GM12878 (cell line): ENCODE measurements at regions not wholly inside any gene's neighbourhood (a gene's known extent, or its start where the extent isn't known, plus 50 kb on each side); places are given as distances from the start of the nearest gene placed in this dataset.

Experiments
- ATAC-seq: fragments of 200-7000 bp; cut with Tn5 transposase; 3 replicates; pipeline ENCODE4 v1.9.1; 2020; ENCODE audit warnings: mild to moderate bottlenecking, moderate library complexity
- BruUV-seq: library from RNA; stranded (reverse); fragments of 400-500 nt; replicated peaks from 2 replicates; lab custom pipeline; 2021; lab: Mats Ljungman, UMichigan
- CTCF ChIA-PET: fragments of 300-600 bp; sonication (Branson Sonifier 250); formaldehyde crosslinking; extraction: SDS; loops from one replicate; lab custom pipeline; 2021; ENCODE audit warnings: inconsistent platforms; lab: Yijun Ruan, JAX
- POLR2A ChIA-PET: fragments of 350-600 bp; formaldehyde crosslinking; extraction: SDS; loops from one replicate; lab custom pipeline; 2021; ENCODE audit warnings: inconsistent platforms; lab: Charles Lee
- RAD21 ChIA-PET: fragments of 300-600 bp; sonication (Branson Sonifier 250); formaldehyde crosslinking; loops from one replicate; lab custom pipeline; 2023; ENCODE audit warnings: antibody characterized with exemption; ENCODE audit not compliant: unreplicated experiment; lab: Charles Lee
- SMC1A ChIA-PET: fragments of 300-600 bp; sonication (Branson Sonifier 250); formaldehyde crosslinking; loops from one replicate; lab custom pipeline; 2023; ENCODE audit not compliant: unreplicated experiment, uncharacterized antibody; lab: Charles Lee
- DNase-seq: peaks from one replicate; pipeline ENCODE4 v3.0.0-alpha.2; 2011; ENCODE audit warnings: low read depth, low spot score
- FAIRE-seq: peaks from 3 replicates; lab custom pipeline; 2011; peaks lifted over from hg19 to GRCh38; lab: Jason Lieb, UNC
- H2AFZ ChIP-seq: 2 replicates; pipeline ENCODE4 v1.6.0; 2011; ENCODE audit warnings: low read depth, low read length, control low read depth; ENCODE audit not compliant: control insufficient read depth
- H3K27ac ChIP-seq: 2 replicates; pipeline ENCODE4 v1.5.1; 2011; ENCODE audit warnings: control low read depth; ENCODE audit not compliant: control insufficient read depth, insufficient read depth
- H3K27me3 ChIP-seq, 2 experiments: replicated peaks in 1 of 2; 2 replicates each; pipeline versions ENCODE4 v1.6.0 to v1.6.1; 2011; ENCODE audit warnings: low read length in 1 of 2; ENCODE audit not compliant: control insufficient read depth in 2 of 2, insufficient read depth in 2 of 2
- H3K36me3 ChIP-seq, 2 experiments: 2 replicates each; pipeline ENCODE4 v1.5.1; 2011; ENCODE audit warnings: low read length in 1 of 2; ENCODE audit not compliant: control insufficient read depth in 2 of 2, insufficient read depth in 2 of 2
- H3K4me1 ChIP-seq: 2 replicates; pipeline ENCODE4 v1.6.1; 2011; ENCODE audit warnings: mild to moderate bottlenecking, low read length, moderate library complexity, mixed read lengths; ENCODE audit not compliant: control insufficient read depth, insufficient read depth
- H3K4me2 ChIP-seq: 2 replicates; pipeline ENCODE4 v1.6.0; 2011; ENCODE audit warnings: control low read depth; ENCODE audit not compliant: control insufficient read depth, insufficient read depth
- H3K4me3 ChIP-seq: fragments of 200-600 bp; sonication (generic); 2 replicates; pipeline ENCODE4 v1.5.1; 2016
- H3K79me2 ChIP-seq: 2 replicates; pipeline ENCODE4 v1.6.0; 2011; ENCODE audit warnings: low read length; ENCODE audit not compliant: control insufficient read depth, insufficient read depth
- H3K9ac ChIP-seq: 2 replicates; pipeline ENCODE4 v1.8.0; 2011; ENCODE audit warnings: low read length, control low read depth, mixed read lengths; ENCODE audit not compliant: control insufficient read depth, insufficient read depth
- H3K9me3 ChIP-seq: replicated peaks from 3 replicates; pipeline ENCODE4 v1.5.1; 2011; ENCODE audit warnings: mild to moderate bottlenecking, low read length; ENCODE audit not compliant: control insufficient read depth, insufficient read depth
- H4K20me1 ChIP-seq: 2 replicates; pipeline ENCODE4 v1.6.0; 2011; ENCODE audit not compliant: control insufficient read depth, insufficient read depth
- HCFC1 ChIP-seq: fragments of 150-350 bp; IDR thresholded peaks from 2 replicates; pipeline ENCODE4 v1.6.1; 2014; ENCODE audit warnings: low read length
- HDGF ChIP-seq: fragments of 450-650 bp; IDR thresholded peaks from 2 replicates; pipeline ENCODE4 v1.6.1; 2016; ENCODE audit warnings: antibody characterized with exemption
- IKZF2 ChIP-seq, 2 experiments: fragments of 450-650 bp; IDR thresholded peaks; 2 replicates each; pipeline ENCODE4 v1.6.1; 2017; ENCODE audit warnings: mild to moderate bottlenecking in 2 of 2, moderate library complexity in 2 of 2
- SREBF1 ChIP-seq: IDR thresholded peaks from 2 replicates; pipeline ENCODE4 v1.6.1; 2012; ENCODE audit warnings: mild to moderate bottlenecking, low read length
- STAT3 ChIP-seq: IDR thresholded peaks from 2 replicates; pipeline ENCODE4 v1.6.1; 2011; ENCODE audit warnings: low read depth, low read length, improper control_type of control experiment
- SUPT20H ChIP-seq: IDR thresholded peaks from 2 replicates; pipeline ENCODE4 v1.6.1; 2011; ENCODE audit warnings: low read depth, mild to moderate bottlenecking, low read length, moderate library complexity, borderline replicate concordance; ENCODE audit not compliant: control insufficient read depth
- TBL1XR1 ChIP-seq: IDR thresholded peaks from 2 replicates; pipeline ENCODE4 v1.6.1; 2012; ENCODE audit warnings: low read depth, low read length, improper control_type of control experiment
- ZZZ3 ChIP-seq: IDR thresholded peaks from 2 replicates; pipeline ENCODE4 v1.6.1; 2011; ENCODE audit warnings: low read depth; ENCODE audit not compliant: control insufficient read depth, insufficient read length
- WGBS: methylation state at CpG from one replicate; pipeline ENCODE4 v1.1.6; 2016; ENCODE audit warnings: low lambda C conversion rate; ENCODE audit not compliant: insufficient replicate concordance, insufficient coverage; ENCODE audit errors: missing lambda C conversion rate; 5-methylcytosine and 5-hydroxymethylcytosine counted together
- in situ Hi-C: fragments of 300-500 bp; cut with MboI; formaldehyde crosslinking; loops from 9 replicates; pipeline ENCODE4 v1.14.3; 2018; ENCODE audit warnings: mixed read lengths
- intact Hi-C: fragments of 100-400 bp; cut with micrococcal nuclease; formaldehyde crosslinking; loops from one replicate; pipeline ENCODE4 v1.14.2; 2022; ENCODE audit not compliant: unreplicated experiment
- TF ChIP-seq, protein P1 (sequence below): fragments of 450-650 bp; IDR thresholded peaks from 2 replicates; pipeline ENCODE4 v1.6.1; 2016; ENCODE audit warnings: mild to moderate bottlenecking
- TF ChIP-seq, protein P2 (sequence below): IDR thresholded peaks from 2 replicates; pipeline ENCODE4 v1.6.1; 2012; ENCODE audit warnings: low read depth, low read length, improper control_type of control experiment
- TF ChIP-seq, protein P3 (sequence below): fragments of 450-650 bp; conservative IDR thresholded peaks from 2 replicates; pipeline ENCODE4 v1.6.1; 2017; ENCODE audit warnings: mild to moderate bottlenecking, moderate library complexity

DNA sequence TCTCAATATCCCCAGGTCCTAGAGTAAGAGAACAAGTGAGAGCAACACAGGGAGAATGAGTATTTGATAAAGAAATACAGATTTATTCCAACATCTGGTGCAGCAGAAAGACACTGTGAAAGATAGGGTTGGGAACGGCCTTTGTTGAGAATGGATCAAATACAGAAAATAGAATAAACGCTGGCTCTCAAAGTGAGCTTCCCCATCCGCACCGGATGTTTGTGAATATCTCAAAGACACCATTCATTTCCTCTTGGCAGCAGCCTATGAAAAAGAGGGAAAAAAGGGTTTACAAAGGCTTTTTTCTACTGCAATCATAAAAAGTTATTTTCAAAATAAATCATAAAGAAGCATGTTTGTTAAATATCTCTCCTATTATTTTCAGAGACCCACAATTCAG lies 279.3 kb downstream of the CASP12 start (continued):
- TF ChIP-seq TBL1XR1 (no peak), STAT3 (no peak), SUPT20H (no peak)
- TF ChIP-seq, all 136 proteins: peak for 0

- no peak overlapping the region for H3K4me2 ChIP-seq
- H3K9ac ChIP-seq, result no peak overlapping the region
- in situ Hi-C loops, result loop anchor here (10.0 kb wide), 1 partner anchor 390 kb away; no protein-coding TSS in a partner anchor
- SMC1A ChIA-PET, result interaction anchor here (2.1 kb wide), 1 partner anchor 8 kb away, joined by 6 read pairs; no protein-coding TSS in a partner anchor
- no peaks in the 10 kb centered on the region for H4K20me1 ChIP-seq
- H2AFZ ChIP-seq, result no peak overlapping the region
- no TSS peak for BruUV-seq
- H3K27me3 ChIP-seq, result no peaks in the 10 kb centered on the region
- TF ChIP-seq ZZZ3 (no peak), HDGF (no peak)
- no peak overlapping the region for H3K27ac ChIP-seq
- no peak overlapping the region for H3K4me3 ChIP-seq
- no peaks in the 10 kb centered on the region for H3K9me3 ChIP-seq
- FAIRE-seq, result no peak
- intact Hi-C loops, result no loop called here
- no peaks in the 10 kb centered on the region for H3K4me1 ChIP-seq
- POLR2A ChIA-PET, result no interaction called here
- WGBS, result 83% methylated on average over 1 of the region's 1 CpG
- CTCF ChIA-PET, result no interaction called here
- H3K79me2 ChIP-seq, result no peaks in the 10 kb centered on the region
- H3K36me3 ChIP-seq, result no peaks in the 10 kb centered on the region
- DNase-seq, result no peak
- RAD21 ChIA-PET, result no interaction called here
- no peak for ATAC-seq
These were observed 283.3 kb downstream of the CASP12 start for GRCh38 chr11:104614961-104615360.

- no peak for ATAC-seq
- 33% methylated on average over 1 of the region's 1 CpG for WGBS
- no peak for FAIRE-seq
- intact Hi-C loops, result no loop called here
- H3K4me1 ChIP-seq, result no peaks in the 10 kb centered on the region
- ChIA-PET POLR2A (no interaction called here), SMC1A (interaction anchor here (1.3 to 2.1 kb wide), 2 partner anchors 9 to 12 kb away, joined by 4 to 6 read pairs; no protein-coding TSS in a partner anchor), CTCF (no interaction called here), RAD21 (no interaction called here)
- in situ Hi-C loops, result loop anchor here (10.0 kb wide), 1 partner anchor 391 kb away; no protein-coding TSS in a partner anchor
- H3K36me3 ChIP-seq, result no peaks in the 10 kb centered on the region
- no peak for DNase-seq
- no peak overlapping the region for H3K9ac ChIP-seq
- no peak overlapping the region for H3K4me2 ChIP-seq
- H4K20me1 ChIP-seq, result no peaks in the 10 kb centered on the region
- H3K4me3 ChIP-seq, result no peak overlapping the region
- no peak overlapping the region for H2AFZ ChIP-seq
- no peaks in the 10 kb centered on the region for H3K9me3 ChIP-seq
- H3K27me3 ChIP-seq, result no peaks in the 10 kb centered on the region
- BruUV-seq, result no TSS peak
- no peak overlapping the region for H3K27ac ChIP-seq
- no peaks in the 10 kb centered on the region for H3K79me2 ChIP-seq
- TF ChIP-seq IKZF2 (IDR thresholded peaks at IDR 0.05) (no peak), HCFC1 (no peak), ZZZ3 (no peak), SREBF1 (no peak), STAT3 (no peak)
- TF ChIP-seq, protein P1, sequence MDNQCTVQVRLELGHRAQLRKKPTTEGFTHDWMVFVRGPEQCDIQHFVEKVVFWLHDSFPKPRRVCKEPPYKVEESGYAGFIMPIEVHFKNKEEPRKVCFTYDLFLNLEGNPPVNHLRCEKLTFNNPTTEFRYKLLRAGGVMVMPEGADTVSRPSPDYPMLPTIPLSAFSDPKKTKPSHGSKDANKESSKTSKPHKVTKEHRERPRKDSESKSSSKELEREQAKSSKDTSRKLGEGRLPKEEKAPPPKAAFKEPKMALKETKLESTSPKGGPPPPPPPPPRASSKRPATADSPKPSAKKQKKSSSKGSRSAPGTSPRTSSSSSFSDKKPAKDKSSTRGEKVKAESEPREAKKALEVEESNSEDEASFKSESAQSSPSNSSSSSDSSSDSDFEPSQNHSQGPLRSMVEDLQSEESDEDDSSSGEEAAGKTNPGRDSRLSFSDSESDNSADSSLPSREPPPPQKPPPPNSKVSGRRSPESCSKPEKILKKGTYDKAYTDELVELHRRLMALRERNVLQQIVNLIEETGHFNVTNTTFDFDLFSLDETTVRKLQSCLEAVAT, result no peak
- TF ChIP-seq, protein P2, sequence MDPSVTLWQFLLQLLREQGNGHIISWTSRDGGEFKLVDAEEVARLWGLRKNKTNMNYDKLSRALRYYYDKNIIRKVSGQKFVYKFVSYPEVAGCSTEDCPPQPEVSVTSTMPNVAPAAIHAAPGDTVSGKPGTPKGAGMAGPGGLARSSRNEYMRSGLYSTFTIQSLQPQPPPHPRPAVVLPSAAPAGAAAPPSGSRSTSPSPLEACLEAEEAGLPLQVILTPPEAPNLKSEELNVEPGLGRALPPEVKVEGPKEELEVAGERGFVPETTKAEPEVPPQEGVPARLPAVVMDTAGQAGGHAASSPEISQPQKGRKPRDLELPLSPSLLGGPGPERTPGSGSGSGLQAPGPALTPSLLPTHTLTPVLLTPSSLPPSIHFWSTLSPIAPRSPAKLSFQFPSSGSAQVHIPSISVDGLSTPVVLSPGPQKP, result no peak
- TF ChIP-seq, protein P3, sequence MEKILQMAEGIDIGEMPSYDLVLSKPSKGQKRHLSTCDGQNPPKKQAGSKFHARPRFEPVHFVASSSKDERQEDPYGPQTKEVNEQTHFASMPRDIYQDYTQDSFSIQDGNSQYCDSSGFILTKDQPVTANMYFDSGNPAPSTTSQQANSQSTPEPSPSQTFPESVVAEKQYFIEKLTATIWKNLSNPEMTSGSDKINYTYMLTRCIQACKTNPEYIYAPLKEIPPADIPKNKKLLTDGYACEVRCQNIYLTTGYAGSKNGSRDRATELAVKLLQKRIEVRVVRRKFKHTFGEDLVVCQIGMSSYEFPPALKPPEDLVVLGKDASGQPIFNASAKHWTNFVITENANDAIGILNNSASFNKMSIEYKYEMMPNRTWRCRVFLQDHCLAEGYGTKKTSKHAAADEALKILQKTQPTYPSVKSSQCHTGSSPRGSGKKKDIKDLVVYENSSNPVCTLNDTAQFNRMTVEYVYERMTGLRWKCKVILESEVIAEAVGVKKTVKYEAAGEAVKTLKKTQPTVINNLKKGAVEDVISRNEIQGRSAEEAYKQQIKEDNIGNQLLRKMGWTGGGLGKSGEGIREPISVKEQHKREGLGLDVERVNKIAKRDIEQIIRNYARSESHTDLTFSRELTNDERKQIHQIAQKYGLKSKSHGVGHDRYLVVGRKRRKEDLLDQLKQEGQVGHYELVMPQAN, result no peak
These were observed 284.1 kb downstream of the CASP12 start for GRCh38 chr11:104614117-104614680.
